ENCODE measurements at regions not wholly inside any gene's neighbourhood (a gene's known extent, or its start where the extent isn't known, plus 50 kb on each side); places are given as distances from the start of the nearest gene placed in this dataset.

DNA sequence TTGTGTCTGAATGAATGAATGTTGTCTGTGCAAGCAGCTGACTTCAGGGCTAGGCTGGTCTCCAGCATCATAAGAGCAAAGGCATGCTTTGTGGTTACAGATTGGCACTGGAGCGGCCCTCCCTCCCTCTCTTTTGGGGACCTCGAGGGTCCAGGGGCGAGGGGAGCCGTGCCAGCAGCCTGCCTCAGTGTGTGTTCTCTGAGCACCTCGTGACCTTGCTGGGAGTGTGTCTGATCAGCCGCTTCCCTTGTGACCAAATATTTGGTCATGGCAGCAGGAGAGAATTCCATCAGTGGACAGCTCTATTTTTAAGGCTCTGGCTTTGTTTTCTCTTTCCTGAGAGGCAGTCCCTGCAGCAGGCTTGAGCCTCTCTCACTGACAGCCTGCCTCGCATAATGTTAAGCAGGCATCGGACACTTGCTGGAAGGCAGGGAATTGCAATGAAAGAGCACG, 329.7 kb downstream of the UQCRFS1 start:
- H3K27ac ChIP-seq (ENCODE audit: low read depth, low read length), result no peak overlapping the region
- WGBS, 3 donors, result 29 to 32% (median 32%) methylated on average over 9 of the region's 9 CpGs

GRCh38 chr19:28882818-28883217, 330.1 kb downstream of the UQCRFS1 start:
- no peak overlapping the region for H3K27ac ChIP-seq (ENCODE audit: low read depth, low read length)
- WGBS, 3 donors, result 35 to 54% (median 47%) methylated on average over 6 of the region's 6 CpGs

GRCh38 chr19:28881616-28882015, 331.3 kb downstream of the UQCRFS1 start:
- H3K27ac ChIP-seq (ENCODE audit: low read depth, low read length), result no peak overlapping the region
- 40 to 46% (median 44%) methylated on average over 8 of the region's 8 CpGs for WGBS, 3 donors

- H3K27ac ChIP-seq (ENCODE audit: low read depth, low read length), result no peak overlapping the region
- 53 to 65% (median 55%) methylated on average over 10 of the region's 10 CpGs for WGBS, 3 donors
Observed at GRCh38 chr19:28880735-28881401, 332.1 kb downstream of the UQCRFS1 start.

DNA sequence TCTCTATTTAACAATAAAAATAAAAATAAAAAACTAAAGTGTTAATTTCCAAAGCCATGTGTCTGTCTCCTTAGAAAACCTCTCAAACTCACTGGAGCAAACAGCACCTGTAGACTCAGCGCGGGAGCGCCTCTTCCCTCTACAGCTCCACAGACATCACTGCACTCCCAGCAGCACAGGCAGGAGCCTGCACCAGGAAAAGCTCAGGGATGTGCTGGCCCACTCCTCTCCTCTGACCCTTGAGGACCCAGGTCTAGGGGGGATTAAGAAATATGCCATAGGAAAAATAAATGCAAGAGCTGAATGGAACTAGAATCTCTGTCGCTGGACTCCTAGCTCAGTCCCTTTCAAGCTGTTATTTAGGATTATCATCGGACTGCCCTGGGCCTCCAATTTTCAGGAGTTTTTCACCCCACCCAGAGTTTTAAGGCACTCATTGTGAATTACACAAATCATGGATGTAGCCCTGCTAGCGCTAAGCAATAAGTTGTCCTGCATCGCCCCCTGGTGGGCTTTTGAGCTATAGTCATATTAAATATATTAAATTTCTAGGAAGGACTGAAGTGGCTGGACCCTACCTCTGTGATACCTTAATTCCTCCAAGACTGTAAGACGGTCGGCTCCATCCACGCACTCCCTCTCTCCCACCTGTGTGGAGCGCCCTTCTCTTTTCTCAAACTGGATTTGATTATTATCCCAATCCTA, 333.9 kb downstream of the UQCRFS1 start:
- no peak overlapping the region for H3K27ac ChIP-seq (ENCODE audit: low read depth, low read length)
- WGBS, 3 donors, result 23 to 30% (median 29%) methylated on average over 11 of the region's 11 CpGs

DNA sequence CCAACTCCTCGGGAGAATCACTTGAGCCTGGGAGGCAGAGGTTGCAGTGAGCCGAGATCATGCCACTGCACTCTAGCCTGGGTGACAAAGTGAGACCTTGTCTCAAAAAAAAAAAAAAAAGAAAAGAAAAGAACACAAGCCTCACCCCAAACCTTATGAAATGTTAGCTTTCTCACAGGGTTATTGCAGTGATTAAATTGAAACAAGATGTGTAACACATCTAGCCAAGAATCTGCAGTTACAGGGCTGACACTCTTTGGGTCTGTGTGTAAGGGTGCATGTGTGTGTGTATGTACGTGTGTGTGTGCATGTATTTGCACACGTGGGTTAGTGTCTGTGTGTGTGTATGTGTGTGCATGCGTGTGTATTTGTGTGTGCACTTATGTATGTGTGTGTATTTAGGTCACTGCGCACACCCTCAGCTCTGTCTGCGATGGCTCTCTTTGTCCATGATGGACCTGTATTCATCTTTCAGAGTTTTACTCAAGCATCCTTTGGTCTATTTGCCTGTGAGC, 336.3 kb downstream of the UQCRFS1 start:
- WGBS, 3 donors, result 62 to 80% (median 79%) methylated on average over 7 of the region's 7 CpGs
- no peak overlapping the region for H3K27ac ChIP-seq (ENCODE audit: low read depth, low read length)

GRCh38 chr19:28874742-28875141, 338.2 kb downstream of the UQCRFS1 start:
- no peak overlapping the region for H3K27ac ChIP-seq (ENCODE audit: low read depth, low read length)
- WGBS, 3 donors, result 64 to 88% (median 87%) methylated on average over 9 of the region's 9 CpGs

- 38 to 44% (median 42%) methylated on average over 2 of the region's 2 CpGs for WGBS, 3 donors
- no peak overlapping the region for H3K27ac ChIP-seq (ENCODE audit: low read depth, low read length)
Observed at GRCh38 chr19:28873301-28873700, 339.6 kb downstream of the UQCRFS1 start.

DNA sequence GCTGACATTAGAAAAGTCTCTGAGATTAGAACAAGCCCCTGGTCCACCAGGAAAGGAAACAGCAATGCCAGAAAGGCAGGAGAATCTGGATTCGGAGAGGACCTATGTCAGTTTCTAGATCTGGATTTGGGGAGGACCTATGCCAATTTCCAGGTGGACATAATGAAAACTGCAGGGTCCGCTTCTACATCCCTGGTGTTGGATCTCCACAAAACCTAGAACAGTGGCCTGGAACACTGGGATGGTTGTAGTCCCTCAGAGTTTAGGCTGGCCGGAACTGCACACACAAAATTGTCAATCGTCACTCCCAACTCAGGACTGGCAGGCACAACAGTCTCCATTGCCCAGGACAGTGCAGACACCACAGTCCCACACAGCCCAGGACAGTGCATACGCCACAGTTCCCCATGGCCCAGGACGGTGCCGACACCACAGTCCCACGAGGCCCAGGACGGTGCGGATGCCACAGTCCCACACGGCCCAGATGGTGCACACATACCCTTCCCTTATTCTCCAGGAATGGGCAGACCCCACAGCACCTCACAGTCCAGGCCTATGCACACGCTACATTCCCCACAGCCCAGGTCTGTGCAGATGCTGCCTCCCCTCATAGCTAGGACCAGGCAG, 341.7 kb downstream of the UQCRFS1 start:
- H3K27ac ChIP-seq (ENCODE audit: low read depth, low read length), result no peak overlapping the region
- WGBS, 3 donors, result 85 to 91% (median 89%) methylated on average over 12 of the region's 12 CpGs

- H3K27ac ChIP-seq (ENCODE audit: low read depth, low read length), result no peak overlapping the region
- WGBS, 3 donors, result 67 to 78% (median 74%) methylated on average over 5 of the region's 5 CpGs
Observed at GRCh38 chr19:28869459-28869858, 343.5 kb downstream of the UQCRFS1 start.

DNA sequence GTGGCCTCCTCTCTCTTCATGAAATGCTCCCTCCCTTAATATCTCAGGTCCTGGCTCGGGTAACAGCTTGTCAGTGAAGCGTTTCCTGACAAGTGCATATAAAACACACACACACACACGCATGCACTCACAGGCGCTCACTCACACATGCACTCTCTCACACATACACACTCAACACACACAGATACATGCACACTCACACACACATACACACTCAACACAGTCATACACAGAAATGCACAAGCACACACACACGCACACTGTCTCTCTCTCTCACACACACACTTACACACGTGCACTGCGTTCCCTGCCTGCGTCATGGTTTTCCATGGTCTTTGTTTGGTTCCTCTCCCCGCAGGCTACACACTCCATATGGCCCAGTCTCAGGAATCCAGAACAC, 344.1 kb downstream of the UQCRFS1 start:
- 83 to 89% (median 86%) methylated on average over 9 of the region's 9 CpGs for WGBS, 3 donors
- no peak overlapping the region for H3K27ac ChIP-seq (ENCODE audit: low read depth, low read length)

DNA sequence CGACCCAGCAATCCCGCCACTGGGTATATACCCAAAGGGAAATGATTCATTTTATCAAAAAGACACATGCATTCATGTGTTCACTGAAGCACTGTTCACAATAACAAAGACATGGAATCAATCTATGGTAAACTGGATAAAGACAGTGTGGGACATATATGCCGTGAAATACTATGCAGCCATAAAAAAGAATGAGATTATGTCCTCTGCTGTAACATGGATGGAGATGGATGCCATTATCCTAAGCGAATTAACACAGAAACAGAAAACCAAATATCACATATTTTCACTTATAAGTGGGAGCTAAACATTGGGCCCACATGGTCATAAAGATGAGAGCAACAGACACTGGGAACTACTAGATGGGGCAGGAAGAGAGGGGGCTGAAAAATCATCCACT, 345.0 kb downstream of the UQCRFS1 start:
- WGBS, 3 donors, result 86 to 92% (median 91%) methylated on average over 4 of the region's 4 CpGs
- no peak overlapping the region for H3K27ac ChIP-seq (ENCODE audit: low read depth, low read length)

DNA sequence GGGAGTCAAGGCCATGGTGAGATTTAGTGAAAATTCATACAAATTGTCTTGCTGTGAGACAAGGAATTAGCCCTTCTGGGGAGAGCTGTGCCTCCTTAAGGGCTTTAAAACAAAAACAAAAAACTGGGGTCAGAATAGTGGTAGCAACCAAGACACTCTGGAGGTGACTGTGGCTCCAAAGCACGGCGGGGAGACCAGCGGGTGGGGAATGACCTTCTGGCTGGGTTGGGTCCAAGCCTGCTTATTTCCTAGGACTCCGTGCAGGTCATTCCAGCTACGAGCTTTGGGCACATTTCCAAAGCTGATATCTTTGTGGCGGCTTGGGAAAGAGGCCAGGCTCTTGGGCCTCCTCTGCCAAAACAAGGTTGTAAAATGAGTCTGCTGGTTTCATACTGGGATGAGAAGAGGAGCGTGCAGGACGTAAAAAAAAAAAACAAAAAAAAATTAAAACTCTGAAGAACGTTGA, 348.3 kb downstream of the UQCRFS1 start:
- 15 to 51% (median 41%) methylated on average over 9 of the region's 9 CpGs for WGBS, 3 donors
- no peak overlapping the region for H3K27ac ChIP-seq (ENCODE audit: low read depth, low read length)

DNA sequence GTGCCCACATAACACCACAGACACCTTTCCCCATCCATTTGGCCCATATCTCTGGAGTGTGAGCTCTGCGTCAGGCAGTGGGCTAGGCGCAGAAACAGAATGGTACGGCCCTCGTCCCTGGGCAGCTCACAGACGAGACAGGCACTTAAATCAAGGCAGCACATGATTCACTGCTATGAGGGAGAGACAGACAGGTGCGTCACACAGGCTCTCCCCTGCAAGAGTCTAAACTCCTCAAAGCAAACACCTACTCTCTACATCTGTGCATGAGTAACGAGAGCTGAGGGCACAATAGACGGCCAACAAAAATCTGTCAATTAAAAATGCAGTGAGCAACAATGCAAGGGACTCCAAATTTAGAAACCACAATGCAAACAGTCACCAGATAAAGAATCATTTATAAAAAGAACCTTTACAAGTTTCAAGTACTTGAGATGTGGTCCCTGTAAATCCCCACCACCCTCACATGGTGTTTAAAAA, 348.9 kb downstream of the UQCRFS1 start:
- no peak overlapping the region for H3K27ac ChIP-seq (ENCODE audit: low read depth, low read length)
- 64 to 73% (median 71%) methylated on average over 8 of the region's 8 CpGs for WGBS, 3 donors

DNA sequence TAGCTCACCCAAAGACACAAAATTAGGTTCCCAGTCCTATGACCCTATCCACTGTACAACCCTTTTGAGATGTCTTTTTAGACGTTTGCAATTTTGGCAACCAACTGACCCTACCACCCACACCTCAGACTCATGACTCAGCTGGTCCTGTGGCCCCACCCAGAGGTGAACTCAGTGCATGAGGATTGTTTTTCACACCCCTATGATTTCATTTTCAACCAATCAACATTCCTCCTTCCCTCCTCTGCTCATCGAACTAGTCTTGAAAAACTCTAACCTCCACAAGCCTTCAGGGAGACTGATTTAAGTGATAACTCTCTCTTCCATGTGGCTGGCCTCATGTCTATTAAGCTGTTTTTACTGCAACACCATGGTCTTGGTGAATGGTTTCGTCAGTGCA, 350.7 kb downstream of the UQCRFS1 start:
- WGBS, 3 donors, result 34 to 49% (median 37%) methylated on average over 3 of the region's 3 CpGs
- no peak overlapping the region for H3K27ac ChIP-seq (ENCODE audit: low read depth, low read length)

GRCh38 chr19:28859811-28860210, 353.1 kb downstream of the UQCRFS1 start:
- no peak overlapping the region for H3K27ac ChIP-seq (ENCODE audit: low read depth, low read length)
- 39 to 69% (median 47%) methylated on average over 6 of the region's 6 CpGs for WGBS, 3 donors

GRCh38 chr19:28858933-28859332, 354.0 kb downstream of the UQCRFS1 start:
- WGBS, 3 donors, result 69 to 79% (median 75%) methylated on average over 1 of the region's 1 CpG
- H3K27ac ChIP-seq (ENCODE audit: low read depth, low read length), result no peak overlapping the region

DNA sequence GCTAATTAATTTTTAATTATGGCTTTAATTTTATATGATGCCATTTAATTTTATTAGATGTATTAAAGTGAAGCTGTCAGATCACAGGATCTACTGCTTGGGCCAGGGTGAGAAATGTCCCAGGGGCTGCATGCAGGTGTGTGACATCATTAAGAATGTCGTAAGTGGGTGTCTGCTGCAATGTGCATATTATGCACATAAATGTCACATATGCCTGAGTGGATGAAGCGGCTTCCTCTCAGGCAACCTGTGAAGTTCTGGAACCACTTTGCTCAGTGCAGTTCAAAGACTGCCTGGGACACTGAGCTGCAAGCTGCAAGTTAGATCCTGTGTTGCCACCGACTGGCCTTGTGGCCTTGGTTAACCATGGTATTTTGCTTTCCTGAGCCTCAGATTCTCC, 355.0 kb downstream of the UQCRFS1 start:
- H3K27ac ChIP-seq (ENCODE audit: low read depth, low read length), result no peak overlapping the region
- WGBS, 3 donors, result 68% methylated on average over 3 of the region's 3 CpGs

GRCh38 chr19:28855216-28855615, 357.7 kb downstream of the UQCRFS1 start:
- H3K27ac ChIP-seq (ENCODE audit: low read depth, low read length), result no peak overlapping the region
- 57 to 68% (median 63%) methylated on average over 3 of the region's 3 CpGs for WGBS, 3 donors
